ENCODE measurements at regions not wholly inside any gene's neighbourhood (a gene's known extent, or its start where the extent isn't known, plus 50 kb on each side); places are given as distances from the start of the nearest gene placed in this dataset.

DNA sequence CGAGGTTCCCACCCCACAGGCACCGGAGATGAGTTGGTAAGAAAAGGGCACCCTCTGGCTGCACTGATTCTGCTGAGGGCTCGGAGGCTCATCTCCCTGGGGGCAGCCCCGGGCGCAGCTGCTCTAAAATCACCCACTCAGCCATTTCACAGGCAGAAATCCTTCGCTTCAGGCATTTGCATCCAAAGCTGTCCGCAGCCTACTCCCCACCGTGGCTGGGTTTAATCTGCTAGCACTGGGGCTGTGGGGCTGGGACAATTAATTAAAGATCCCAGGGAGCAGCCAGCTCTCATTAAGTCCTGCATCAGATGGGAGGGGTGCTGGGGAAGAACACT lies 104.3 kb upstream of the PRR20G start:
- no peak for TF ChIP-seq EZH2 (IDR thresholded peaks at IDR 0.05; ENCODE audit: borderline replicate concordance, low read length)
- TF ChIP-seq, protein P1, sequence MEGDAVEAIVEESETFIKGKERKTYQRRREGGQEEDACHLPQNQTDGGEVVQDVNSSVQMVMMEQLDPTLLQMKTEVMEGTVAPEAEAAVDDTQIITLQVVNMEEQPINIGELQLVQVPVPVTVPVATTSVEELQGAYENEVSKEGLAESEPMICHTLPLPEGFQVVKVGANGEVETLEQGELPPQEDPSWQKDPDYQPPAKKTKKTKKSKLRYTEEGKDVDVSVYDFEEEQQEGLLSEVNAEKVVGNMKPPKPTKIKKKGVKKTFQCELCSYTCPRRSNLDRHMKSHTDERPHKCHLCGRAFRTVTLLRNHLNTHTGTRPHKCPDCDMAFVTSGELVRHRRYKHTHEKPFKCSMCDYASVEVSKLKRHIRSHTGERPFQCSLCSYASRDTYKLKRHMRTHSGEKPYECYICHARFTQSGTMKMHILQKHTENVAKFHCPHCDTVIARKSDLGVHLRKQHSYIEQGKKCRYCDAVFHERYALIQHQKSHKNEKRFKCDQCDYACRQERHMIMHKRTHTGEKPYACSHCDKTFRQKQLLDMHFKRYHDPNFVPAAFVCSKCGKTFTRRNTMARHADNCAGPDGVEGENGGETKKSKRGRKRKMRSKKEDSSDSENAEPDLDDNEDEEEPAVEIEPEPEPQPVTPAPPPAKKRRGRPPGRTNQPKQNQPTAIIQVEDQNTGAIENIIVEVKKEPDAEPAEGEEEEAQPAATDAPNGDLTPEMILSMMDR (IDR thresholded peaks at IDR 0.05; ENCODE audit: low read length), result no peak

All from OCI-LY1 (cell line).